ENCODE measurements at regions not wholly inside any gene's neighbourhood (a gene's known extent, or its start where the extent isn't known, plus 50 kb on each side); places are given as distances from the start of the nearest gene placed in this dataset.

DNA sequence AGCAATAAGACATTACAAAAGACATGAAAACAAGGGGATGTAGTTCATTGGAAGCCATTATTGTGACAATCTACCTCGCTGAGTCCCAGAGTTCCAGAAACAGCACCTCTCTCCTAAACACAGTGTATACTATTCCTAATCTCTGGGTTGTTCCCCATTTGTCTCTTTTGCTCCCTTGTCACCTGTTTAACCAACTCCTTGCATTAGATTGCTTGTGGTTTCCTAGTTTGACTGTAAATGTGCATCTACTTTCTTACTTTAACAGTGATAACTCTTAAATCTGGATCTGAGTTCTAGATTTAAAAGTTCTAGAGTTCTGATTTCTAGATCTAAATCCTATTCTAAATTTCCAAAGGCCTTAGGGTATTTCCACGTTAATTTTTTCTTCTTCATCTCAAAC is 71.6 kb upstream of the TET2 start:
- no peaks in the 10 kb centered on the region for H3K4me1 ChIP-seq (ENCODE audit: insufficient read depth)
- no peak overlapping the region for H3K4me3 ChIP-seq
- H3K79me2 ChIP-seq: no peaks in the 10 kb centered on the region
- no peak overlapping the region for H2AFZ ChIP-seq
- H4K20me1 ChIP-seq (ENCODE audit: insufficient read depth, poor library complexity, severe bottlenecking): no peaks in the 10 kb centered on the region
- H3K27me3 ChIP-seq: no peaks in the 10 kb centered on the region
- no peaks in the 10 kb centered on the region for H3K9me3 ChIP-seq (ENCODE audit: low read depth)
- TF ChIP-seq CTCF (IDR thresholded peaks at IDR 0.05; ENCODE audit: poor library complexity): no peak
- no peak for TF ChIP-seq EZH2phosphoT487 (IDR thresholded peaks at IDR 0.05; ENCODE audit: low read depth, severe bottlenecking, unreplicated experiment)
- no peak for TF ChIP-seq EZH2 (IDR thresholded peaks at IDR 0.05; ENCODE audit: borderline replicate concordance)
- H3K27ac ChIP-seq: no peak overlapping the region
- no peak overlapping the region for H3K4me2 ChIP-seq
- no peaks in the 10 kb centered on the region for H3K36me3 ChIP-seq (replicated peaks; ENCODE audit: insufficient read depth, low read depth)
- DNase-seq (ENCODE audit: low spot score): no peak
- WGBS (ENCODE audit: low lambda C conversion rate, missing lambda C conversion rate): 68% methylated on average over 2 of the region's 2 CpGs
- H3K9me2 ChIP-seq (replicated peaks; ENCODE audit: insufficient read depth): no peaks in the 10 kb centered on the region

- H3K4me2 ChIP-seq: no peak overlapping the region
- 51% methylated on average over 10 of the region's 10 CpGs for WGBS (ENCODE audit: low lambda C conversion rate, missing lambda C conversion rate)
- H3K79me2 ChIP-seq: no peaks in the 10 kb centered on the region
- no peaks in the 10 kb centered on the region for H3K9me2 ChIP-seq (replicated peaks; ENCODE audit: insufficient read depth)
- H4K20me1 ChIP-seq (ENCODE audit: insufficient read depth, poor library complexity, severe bottlenecking): no peaks in the 10 kb centered on the region
- no peaks in the 10 kb centered on the region for H3K4me1 ChIP-seq (ENCODE audit: insufficient read depth)
- H3K36me3 ChIP-seq (replicated peaks; ENCODE audit: insufficient read depth, low read depth): no peaks in the 10 kb centered on the region
- no peak overlapping the region for H3K4me3 ChIP-seq
- no peaks in the 10 kb centered on the region for H3K9me3 ChIP-seq (ENCODE audit: low read depth)
- peak; percentile 24 for DNase-seq (ENCODE audit: low spot score)
- no peak overlapping the region for H3K27ac ChIP-seq
- no peak for TF ChIP-seq EZH2phosphoT487 (IDR thresholded peaks at IDR 0.05; ENCODE audit: low read depth, severe bottlenecking, unreplicated experiment)
- H2AFZ ChIP-seq: no peak overlapping the region
- H3K27me3 ChIP-seq: no peaks in the 10 kb centered on the region
Measured at GRCh38 chr4:105088110-105088879, 58.4 kb upstream of the TET2 start.

DNA sequence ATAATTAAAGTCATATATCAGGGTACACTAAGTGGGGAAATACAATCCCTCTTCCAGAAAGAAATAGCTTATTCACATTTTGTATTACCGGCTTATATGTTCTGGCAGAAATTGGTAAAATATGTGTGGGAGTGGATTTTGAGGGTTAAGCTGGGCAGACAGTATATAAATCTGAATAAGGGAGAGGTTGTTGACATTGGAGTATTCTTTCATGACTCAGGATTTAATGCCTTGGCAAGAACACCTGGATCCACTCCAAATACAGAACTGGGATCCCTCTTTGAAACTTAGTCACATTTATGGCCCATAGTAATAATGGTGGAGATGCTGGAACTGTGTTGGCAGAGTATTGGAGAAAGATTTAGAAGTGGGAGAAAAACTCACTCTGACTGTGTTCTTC is 54.3 kb upstream of the TET2 start:
- H3K27ac ChIP-seq: no peak overlapping the region
- no peak overlapping the region for H3K4me2 ChIP-seq
- TF ChIP-seq CTCF (IDR thresholded peaks at IDR 0.05; ENCODE audit: poor library complexity) (no peak), EZH2 (IDR thresholded peaks at IDR 0.05; ENCODE audit: borderline replicate concordance) (no peak), EZH2phosphoT487 (IDR thresholded peaks at IDR 0.05; ENCODE audit: low read depth, severe bottlenecking, unreplicated experiment) (no peak)
- H4K20me1 ChIP-seq (ENCODE audit: insufficient read depth, poor library complexity, severe bottlenecking): no peaks in the 10 kb centered on the region
- H3K27me3 ChIP-seq: no peaks in the 10 kb centered on the region
- no peak overlapping the region for H2AFZ ChIP-seq
- H3K4me1 ChIP-seq (ENCODE audit: insufficient read depth): no peaks in the 10 kb centered on the region
- H3K36me3 ChIP-seq (replicated peaks; ENCODE audit: insufficient read depth, low read depth): no peaks in the 10 kb centered on the region
- H3K4me3 ChIP-seq: no peak overlapping the region
- no peaks in the 10 kb centered on the region for H3K79me2 ChIP-seq
- no peaks in the 10 kb centered on the region for H3K9me2 ChIP-seq (replicated peaks; ENCODE audit: insufficient read depth)
- no peaks in the 10 kb centered on the region for H3K9me3 ChIP-seq (ENCODE audit: low read depth)
- WGBS (ENCODE audit: low lambda C conversion rate, missing lambda C conversion rate): 86% methylated on average over 1 of the region's 1 CpG
- DNase-seq (ENCODE audit: low spot score): peak; percentile 9

DNA sequence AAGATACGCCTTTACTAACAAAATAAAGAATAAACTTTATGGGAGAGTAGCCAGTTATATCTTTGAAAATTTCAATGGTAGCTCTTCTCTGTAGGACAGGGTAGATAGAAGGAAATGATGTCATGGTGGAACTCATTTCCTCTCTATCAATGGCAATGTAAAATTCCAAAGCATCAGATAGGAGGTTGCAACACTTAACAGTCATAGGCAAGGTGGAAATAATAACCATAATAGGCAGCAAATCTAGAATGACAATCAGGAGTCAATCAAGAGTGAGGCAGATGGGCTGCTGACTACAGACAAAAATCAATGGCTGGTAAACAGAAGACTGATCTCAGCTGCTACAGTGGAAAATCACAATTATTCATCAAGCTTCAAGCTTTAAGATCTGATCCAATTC is 53.9 kb upstream of the TET2 start:
- no peak overlapping the region for H3K27ac ChIP-seq

More for the DNA sequence above, 53.9 kb upstream of the TET2 start:
- Histone ChIP-seq H3K4me2 (no peak overlapping the region), H4K20me1 (ENCODE audit: insufficient read depth, poor library complexity, severe bottlenecking) (no peaks in the 10 kb centered on the region), H3K4me1 (ENCODE audit: insufficient read depth) (no peaks in the 10 kb centered on the region), H3K27me3 (no peaks in the 10 kb centered on the region), H3K36me3 (replicated peaks; ENCODE audit: insufficient read depth, low read depth) (no peaks in the 10 kb centered on the region), H2AFZ (no peak overlapping the region), H3K79me2 (no peaks in the 10 kb centered on the region), H3K4me3 (no peak overlapping the region), H3K9me3 (ENCODE audit: low read depth) (no peaks in the 10 kb centered on the region), H3K9me2 (replicated peaks; ENCODE audit: insufficient read depth) (no peaks in the 10 kb centered on the region)
- no peak for DNase-seq (ENCODE audit: low spot score)
- TF ChIP-seq EZH2phosphoT487 (IDR thresholded peaks at IDR 0.05; ENCODE audit: low read depth, severe bottlenecking, unreplicated experiment): no peak
- no peak for TF ChIP-seq EZH2 (IDR thresholded peaks at IDR 0.05; ENCODE audit: borderline replicate concordance)
- no peak for TF ChIP-seq CTCF (IDR thresholded peaks at IDR 0.05; ENCODE audit: poor library complexity)
- WGBS (ENCODE audit: low lambda C conversion rate, missing lambda C conversion rate): 81% methylated on average over 1 of the region's 1 CpG
